Right atrium auricular region (tissue), 2 donors: ENCODE measurements at regions not wholly inside any gene's neighbourhood (a gene's known extent, or its start where the extent isn't known, plus 50 kb on each side); places are given as distances from the start of the nearest gene placed in this dataset.
A peak's percentile ranks its signal among the peaks of the same experiment; 100 is the strongest.

Experiments used
- DNase-seq: peaks from one replicate; pipeline ENCODE4 v3.0.0-alpha.2; 2019; ENCODE audit warnings: low spot score
- H3K27ac ChIP-seq, 2 donors: fragments of 200-600 bp; sonication (generic); 1 replicate in 1 of 2; 2 replicates in 1 of 2; pipeline ENCODE4 v1.5.1; 2016 to 2019
- H3K27me3 ChIP-seq, 2 donors: fragments of 200-600 bp; sonication (generic); one replicate each; pipeline versions ENCODE4 v1.5.1 to v1.6.0; 2017 to 2019
- H3K36me3 ChIP-seq: fragments of 200-600 bp; sonication (generic); one replicate; pipeline ENCODE4 v1.5.1; 2016
- H3K4me1 ChIP-seq, 2 donors: fragments of 200-600 bp; sonication (generic); one replicate each; pipeline versions ENCODE4 v1.5.1 to v1.6.0; 2017 to 2019
- H3K4me3 ChIP-seq, 2 donors: fragments of 200-600 bp; sonication (generic); 1 replicate in 1 of 2; 2 replicates in 1 of 2; pipeline ENCODE4 v1.5.1; 2017 to 2019; ENCODE audit warnings: mild to moderate bottlenecking in 1 of 2, moderate library complexity in 1 of 2
- H3K9me3 ChIP-seq, 2 donors: fragments of 200-600 bp; sonication (generic); one replicate each; pipeline ENCODE4 v1.5.1; 2019
- CTCF ChIP-seq, 2 donors: fragments of 200-600 bp; sonication (generic); IDR thresholded peaks; one replicate each; pipeline ENCODE4 v1.5.1; 2019; ENCODE audit warnings: antibody characterized with exemption in 2 of 2

- Histone ChIP-seq H3K9me3 (no peaks in the 10 kb centered on the region), H3K4me1 (no peaks in the 10 kb centered on the region), H3K27me3 (no peaks in the 10 kb centered on the region), H3K36me3 (no peaks in the 10 kb centered on the region), H3K27ac (peak overlapping the region in 1 of 2 donors; percentile 51), H3K4me3 (no peak overlapping the region)
- TF ChIP-seq CTCF (IDR thresholded peaks at IDR 0.05): no peak
- no peak for DNase-seq
These were observed 62.0 kb upstream of the CLNK start for GRCh38 chr4:10746371-10747171.

- no peak for DNase-seq
- no peaks in the 10 kb centered on the region for H3K27me3 ChIP-seq
- H3K4me1 ChIP-seq: no peaks in the 10 kb centered on the region
- H3K36me3 ChIP-seq: no peaks in the 10 kb centered on the region
- no peak for TF ChIP-seq CTCF (IDR thresholded peaks at IDR 0.05)
- no peak overlapping the region for H3K4me3 ChIP-seq
- no peak overlapping the region for H3K27ac ChIP-seq
- no peaks in the 10 kb centered on the region for H3K9me3 ChIP-seq
These were observed 58.8 kb upstream of the CLNK start for GRCh38 chr4:10743357-10743756.

GRCh38 chr4:10741961-10742699, 57.6 kb upstream of the CLNK start:
- Histone ChIP-seq H3K4me1 (no peaks in the 10 kb centered on the region), H3K36me3 (no peaks in the 10 kb centered on the region), H3K9me3 (no peaks in the 10 kb centered on the region), H3K4me3 (no peak overlapping the region), H3K27ac (no peak overlapping the region), H3K27me3 (no peaks in the 10 kb centered on the region)
- no peak for TF ChIP-seq CTCF (IDR thresholded peaks at IDR 0.05)
- DNase-seq: no peak

- Histone ChIP-seq H3K9me3 (no peaks in the 10 kb centered on the region), H3K4me1 (no peaks in the 10 kb centered on the region), H3K27ac (no peak overlapping the region), H3K4me3 (no peak overlapping the region), H3K27me3 (no peaks in the 10 kb centered on the region), H3K36me3 (no peaks in the 10 kb centered on the region)
- no peak for TF ChIP-seq CTCF (IDR thresholded peaks at IDR 0.05)
- DNase-seq: no peak
These were observed 56.5 kb upstream of the CLNK start for GRCh38 chr4:10740891-10741620.

GRCh38 chr4:10740251-10740650, 55.7 kb upstream of the CLNK start:
- no peak for TF ChIP-seq CTCF (IDR thresholded peaks at IDR 0.05)
- no peak for DNase-seq
- no peak overlapping the region for H3K4me3 ChIP-seq
- no peaks in the 10 kb centered on the region for H3K36me3 ChIP-seq
- H3K27ac ChIP-seq: no peak overlapping the region
- H3K27me3 ChIP-seq: no peaks in the 10 kb centered on the region
- no peaks in the 10 kb centered on the region for H3K9me3 ChIP-seq
- no peaks in the 10 kb centered on the region for H3K4me1 ChIP-seq
